ENCODE measurements at regions not wholly inside any gene's neighbourhood (a gene's known extent, or its start where the extent isn't known, plus 50 kb on each side); places are given as distances from the start of the nearest gene placed in this dataset.

DNA sequence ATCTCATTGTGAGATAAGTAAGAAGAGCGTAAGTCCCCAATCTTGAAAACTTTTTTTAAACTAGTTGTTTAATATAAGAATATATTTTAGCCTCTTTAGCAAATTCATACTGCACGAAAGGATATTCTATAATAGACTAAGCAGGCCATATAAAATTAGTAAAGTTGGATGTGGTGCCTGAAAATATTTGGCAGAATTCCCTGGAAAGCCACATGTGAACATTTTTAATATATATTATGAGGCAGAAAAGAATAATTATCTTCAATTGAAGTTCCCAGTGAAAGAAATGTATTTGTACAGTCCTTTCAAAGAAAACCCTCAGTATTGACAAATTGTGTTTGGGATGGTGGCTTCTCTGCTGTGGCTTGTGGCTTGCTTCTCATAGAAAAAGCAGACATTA lies 237.5 kb upstream of the JAG1 start:
- DNase-seq (ENCODE audit: low spot score in 2 of 2) (no peak), FAIRE-seq (no peak)

DNA sequence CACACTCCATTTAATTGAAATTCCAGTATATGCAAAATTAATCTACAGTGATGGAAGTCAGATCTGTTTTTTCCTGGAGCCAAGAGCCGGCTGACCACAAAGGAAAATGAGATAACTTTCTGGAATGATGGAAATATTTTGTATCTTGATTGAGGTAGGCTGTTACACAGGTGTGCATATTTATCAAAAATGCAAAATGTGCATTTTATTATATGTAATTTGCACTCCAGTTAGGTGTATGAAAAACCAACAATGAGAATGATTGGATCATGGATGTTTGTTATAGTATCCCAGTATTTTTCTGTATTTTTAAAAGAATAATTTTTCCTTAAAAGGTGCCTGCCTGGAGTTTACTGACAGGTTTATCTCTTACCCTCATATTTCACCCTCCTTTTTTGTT lies 242.0 kb upstream of the JAG1 start:
- FAIRE-seq, result no peak
- DNase-seq (ENCODE audit: low spot score in 2 of 2), result no peak

DNA sequence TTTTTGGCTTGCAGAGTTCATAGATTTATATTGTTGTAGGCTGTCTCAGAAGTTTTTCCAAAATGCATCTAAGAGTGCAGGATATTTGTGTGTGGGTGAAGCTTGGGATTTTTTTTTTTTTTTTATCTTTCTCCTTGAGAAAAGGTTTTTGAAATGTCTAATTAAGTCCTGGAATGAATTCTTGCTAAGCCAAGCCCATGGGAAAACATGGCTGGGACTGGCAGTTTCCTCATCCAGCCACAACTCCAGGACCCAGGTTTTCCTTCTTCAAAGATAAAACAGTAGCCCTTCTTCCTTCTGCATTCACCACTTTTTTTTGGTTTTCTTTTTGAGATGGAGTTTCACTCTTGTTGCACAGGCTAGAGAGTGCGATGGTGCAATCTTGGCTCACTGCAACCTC lies 242.5 kb upstream of the JAG1 start:
- FAIRE-seq (no peak), DNase-seq (ENCODE audit: low spot score in 2 of 2) (no peak)

DNA sequence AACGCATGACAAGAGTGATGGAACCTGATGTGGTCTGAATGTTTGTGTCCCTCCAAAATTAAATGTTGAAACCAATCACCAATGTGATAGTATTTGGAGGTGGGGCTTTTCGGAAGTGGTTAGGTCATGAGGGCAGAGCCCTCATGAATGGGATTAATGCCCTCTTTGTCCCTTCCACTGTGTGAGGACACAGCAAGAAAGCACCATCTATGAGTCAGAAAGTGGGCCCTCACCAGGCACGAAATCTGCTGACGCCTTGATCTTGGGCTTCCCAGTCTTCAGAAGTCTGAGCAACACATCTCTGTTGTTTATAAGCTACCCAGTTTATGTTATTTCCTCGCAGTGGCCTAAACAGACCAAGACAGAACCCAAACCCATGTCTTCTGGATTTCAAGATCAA lies 244.0 kb upstream of the JAG1 start:
- no peak for FAIRE-seq

DNA sequence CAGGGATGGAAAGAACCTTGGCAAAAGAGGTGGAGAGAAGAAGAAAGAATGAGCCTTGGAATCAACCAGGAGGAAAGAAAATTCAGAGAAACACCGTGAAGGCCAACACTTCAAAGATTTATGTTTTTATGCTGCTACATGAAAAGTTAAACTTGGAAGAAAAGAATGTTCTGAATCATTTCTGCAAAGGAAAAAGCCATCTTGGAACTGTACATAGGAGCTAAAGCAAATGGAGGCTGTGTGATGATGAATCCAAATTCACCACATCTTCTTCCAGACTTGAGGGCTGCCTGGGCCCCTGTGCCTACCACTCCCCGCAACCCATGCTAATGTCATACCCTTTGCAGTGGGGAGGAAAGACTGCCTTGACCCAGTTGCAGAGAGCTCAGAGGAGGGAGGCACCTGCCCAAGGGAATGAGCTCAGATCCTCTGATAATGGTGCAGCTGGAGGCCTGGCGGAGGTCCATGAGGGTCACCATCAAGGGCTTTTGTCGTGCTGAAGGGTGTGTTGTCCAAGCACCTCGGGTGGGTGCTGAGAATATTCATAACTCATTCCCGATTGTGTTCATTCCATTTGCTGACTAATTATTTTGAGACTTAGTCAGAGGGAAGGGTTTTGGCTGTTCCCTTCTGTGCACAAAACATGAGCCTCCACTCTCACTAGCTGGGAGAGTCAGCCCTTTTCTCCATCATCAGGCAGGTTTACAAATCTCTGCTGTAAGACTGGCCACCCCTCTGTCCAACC lies 245.8 kb upstream of the JAG1 start:
- DNase-seq (ENCODE audit: low spot score in 2 of 2), result no peak
- no peak for FAIRE-seq

More for the DNA sequence above, 244.0 kb upstream of the JAG1 start:
- no peak for DNase-seq (ENCODE audit: low spot score in 2 of 2)

DNA sequence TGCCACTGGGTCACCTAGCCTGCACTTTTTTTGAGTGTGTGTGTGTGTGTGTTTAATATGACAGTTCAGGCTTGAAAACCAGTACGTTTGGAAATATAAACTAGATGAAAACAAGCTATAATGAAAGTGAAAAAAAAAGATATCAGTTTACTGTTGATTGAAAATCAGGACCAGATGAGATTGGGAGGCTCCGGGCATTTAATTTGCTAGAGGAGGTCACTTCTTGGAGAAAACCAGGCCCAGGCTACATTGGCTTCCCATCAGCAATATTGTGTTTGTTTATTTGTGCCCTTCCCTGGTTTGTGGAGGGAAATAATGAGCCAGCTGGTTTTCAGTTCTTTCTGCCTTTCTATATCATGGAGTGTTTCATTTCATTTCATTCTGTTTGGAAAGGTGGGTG lies 246.6 kb upstream of the JAG1 start:
- DNase-seq (ENCODE audit: low spot score in 2 of 2) (no peak), FAIRE-seq (no peak)

DNA sequence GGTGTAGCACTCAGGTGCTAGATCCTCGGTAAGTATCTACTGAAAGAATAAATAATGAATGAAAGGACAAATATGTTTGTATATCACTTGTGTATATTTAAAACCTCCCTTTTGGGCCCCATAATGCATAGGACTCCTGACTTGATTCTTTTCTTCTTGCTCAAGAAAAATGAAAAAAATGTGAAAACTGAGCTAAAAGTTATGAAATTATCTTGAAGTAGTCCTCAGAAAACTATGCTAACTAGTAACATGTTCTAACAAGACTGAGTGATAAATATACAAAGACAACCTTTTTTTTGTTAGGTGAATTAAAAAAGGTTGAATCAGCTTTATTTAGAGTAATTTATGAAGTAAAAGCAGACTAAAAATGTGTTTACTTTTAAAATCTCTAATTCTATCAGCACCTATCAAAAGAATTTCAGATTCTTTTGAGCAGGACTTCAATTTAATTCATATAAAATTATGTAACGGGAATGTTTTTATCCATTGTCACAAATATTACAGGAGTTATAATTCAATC lies 247.8 kb upstream of the JAG1 start:
- DNase-seq (ENCODE audit: low spot score in 2 of 2) (no peak), FAIRE-seq (no peak)

DNA sequence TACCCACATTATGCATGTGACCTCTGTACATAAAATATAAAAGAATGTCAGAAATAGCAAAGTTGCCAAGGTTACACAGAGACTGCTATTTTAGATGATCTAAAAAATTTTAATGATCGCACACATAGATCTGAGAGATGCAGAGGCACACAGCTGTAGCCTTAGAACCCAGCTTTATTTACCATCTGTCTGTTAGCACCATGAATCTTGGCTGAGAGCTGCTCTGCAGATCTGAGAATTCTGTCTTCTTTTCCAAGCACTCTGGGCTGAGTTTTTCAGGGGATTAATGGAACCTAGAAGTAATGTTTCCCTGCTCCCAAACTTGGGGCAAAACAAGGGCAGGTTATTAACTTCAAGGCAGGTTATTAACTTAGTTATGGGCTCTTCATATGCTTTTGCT lies 248.7 kb upstream of the JAG1 start:
- FAIRE-seq (no peak), DNase-seq (ENCODE audit: low spot score in 2 of 2) (no peak)

DNA sequence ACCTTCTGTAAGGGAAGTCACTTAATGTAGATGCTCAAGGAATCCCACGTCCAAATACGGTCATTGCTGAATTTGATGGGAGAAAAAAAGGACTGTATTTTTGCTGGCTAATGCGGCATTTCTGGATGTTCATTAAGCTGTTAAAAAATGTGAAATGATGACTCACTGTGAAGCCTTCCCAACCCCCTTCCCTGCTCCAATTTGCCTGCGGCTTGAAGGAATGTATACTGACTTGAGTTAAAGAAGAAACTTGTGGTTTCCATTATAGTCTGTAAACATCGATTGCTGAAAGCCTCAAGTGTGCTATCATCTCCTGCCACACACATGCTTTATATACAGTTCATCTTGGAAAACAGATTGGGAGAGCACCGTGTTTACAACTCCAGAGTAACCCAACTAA lies 249.1 kb upstream of the JAG1 start:
- DNase-seq (ENCODE audit: low spot score in 2 of 2), result no peak
- FAIRE-seq, result no peak

DNA sequence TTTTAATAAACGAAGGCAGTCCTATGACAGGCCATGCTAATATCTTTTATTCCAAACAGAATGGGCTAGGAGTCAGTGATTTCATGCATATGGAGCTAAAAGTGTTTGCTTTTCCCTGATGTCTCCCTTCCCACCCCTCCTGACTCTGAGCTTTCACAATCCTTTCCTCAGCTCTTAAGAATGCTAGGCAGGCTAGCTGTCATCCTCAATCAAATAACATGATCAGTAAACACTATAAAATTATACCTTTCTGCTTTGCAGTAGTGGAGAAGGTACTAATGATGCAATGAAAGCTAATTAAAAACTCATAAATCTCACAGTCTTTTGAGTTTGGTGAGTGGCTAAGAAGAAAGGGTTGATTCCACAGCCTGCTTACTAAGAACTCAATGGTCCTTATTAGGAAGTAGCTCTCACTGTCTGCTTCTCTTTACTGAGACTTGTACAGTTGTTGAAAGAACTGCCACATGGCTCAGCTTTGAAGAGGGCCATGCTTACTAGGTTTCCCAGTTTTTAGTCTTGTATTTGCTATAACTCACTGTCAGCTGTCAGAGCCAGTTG lies 250.9 kb upstream of the JAG1 start:
- FAIRE-seq (no peak), DNase-seq (ENCODE audit: low spot score in 2 of 2) (no peak)

DNA sequence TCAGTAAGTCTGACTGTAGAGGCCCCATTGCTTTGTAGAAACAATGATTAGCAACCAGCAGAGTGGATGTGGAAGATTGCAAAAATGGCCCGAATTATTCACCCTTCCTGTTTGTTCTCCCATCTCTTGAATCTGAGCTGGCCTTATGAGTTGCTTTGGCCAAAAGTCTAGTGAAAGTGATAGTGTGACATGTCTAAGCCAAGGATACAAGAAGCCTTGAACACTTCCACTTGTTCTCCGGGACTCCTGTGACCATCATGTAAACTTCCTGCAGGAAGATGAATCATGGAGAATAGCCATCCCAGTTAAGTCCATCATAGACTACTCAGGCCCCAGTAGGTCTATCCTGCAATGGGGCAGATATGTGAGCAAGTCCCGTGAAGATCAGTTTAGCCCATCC lies 252.0 kb upstream of the JAG1 start:
- DNase-seq (ENCODE audit: low spot score in 2 of 2) (no peak), FAIRE-seq (no peak)

DNA sequence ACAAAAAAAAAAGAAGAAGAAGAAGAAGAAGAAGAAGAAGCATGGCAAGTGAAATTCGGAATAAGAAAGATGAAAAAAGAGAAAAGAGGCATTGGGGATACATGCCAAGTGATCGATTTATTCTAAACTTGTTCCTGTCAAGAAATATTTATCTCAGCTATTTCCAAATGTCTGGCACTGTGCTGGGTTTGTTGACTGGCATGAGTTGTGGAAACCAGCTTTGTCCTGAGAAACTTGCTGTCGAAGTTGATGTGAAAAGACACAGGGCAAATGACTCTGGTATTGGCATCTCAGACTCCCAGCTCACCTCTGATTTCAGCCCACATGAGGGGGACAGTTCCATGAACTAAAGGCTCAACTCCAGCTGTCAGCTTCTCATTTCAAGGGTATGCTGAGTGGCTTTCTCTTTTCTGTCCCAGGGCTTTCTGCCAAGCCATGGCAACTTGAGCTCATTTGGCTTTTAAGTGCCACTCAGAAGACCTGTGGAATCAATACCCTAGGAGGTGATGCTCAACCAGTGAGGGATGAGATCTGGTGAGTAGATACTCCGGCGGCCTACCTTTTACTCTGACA lies 253.3 kb upstream of the JAG1 start:
- DNase-seq (ENCODE audit: low spot score in 2 of 2) (no peak), FAIRE-seq (no peak)

DNA sequence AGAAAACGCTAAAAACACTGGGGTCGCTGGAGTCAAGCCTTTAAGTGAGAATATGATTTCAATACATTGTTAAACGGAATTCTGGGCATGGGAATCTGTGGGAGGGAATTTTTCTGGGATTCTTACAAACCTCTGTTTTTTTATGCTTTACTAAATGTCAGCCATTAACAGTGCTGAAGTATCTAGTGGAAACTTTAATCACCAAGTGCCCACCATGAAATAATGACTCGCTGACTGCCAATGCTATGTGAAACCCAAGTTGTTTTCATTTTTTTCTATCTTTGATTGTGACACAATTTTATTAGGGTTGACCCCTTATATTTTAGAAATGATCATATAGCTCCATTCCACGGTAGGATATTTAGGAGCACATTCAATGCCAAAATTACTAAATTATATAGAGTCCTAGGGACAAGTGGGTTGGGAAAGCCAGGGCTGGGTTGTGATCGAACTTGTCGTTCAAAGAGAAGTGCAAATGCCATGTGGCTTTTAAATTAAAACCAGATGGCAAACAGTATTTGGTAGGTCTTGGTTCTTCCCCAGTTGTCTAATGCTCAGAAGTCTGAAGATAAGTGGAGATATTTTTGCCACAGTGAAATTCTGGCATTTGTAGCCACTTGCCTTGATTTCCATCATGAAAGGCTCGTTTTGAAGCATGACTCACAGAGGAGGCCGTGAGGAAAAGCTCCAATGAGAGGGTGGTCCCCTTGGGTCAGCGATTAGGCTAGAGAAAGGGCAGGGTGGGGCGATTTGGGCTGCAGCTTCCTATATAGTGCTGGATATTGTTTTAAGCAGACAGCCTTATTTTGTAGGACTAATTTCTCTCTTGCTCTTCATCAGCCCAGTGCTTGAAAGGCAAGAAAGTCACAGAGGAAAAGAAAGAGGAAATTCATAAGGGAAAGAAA lies 254.4 kb upstream of the JAG1 start:
- FAIRE-seq, result no peak
- no peak for DNase-seq (ENCODE audit: low spot score in 2 of 2)

DNA sequence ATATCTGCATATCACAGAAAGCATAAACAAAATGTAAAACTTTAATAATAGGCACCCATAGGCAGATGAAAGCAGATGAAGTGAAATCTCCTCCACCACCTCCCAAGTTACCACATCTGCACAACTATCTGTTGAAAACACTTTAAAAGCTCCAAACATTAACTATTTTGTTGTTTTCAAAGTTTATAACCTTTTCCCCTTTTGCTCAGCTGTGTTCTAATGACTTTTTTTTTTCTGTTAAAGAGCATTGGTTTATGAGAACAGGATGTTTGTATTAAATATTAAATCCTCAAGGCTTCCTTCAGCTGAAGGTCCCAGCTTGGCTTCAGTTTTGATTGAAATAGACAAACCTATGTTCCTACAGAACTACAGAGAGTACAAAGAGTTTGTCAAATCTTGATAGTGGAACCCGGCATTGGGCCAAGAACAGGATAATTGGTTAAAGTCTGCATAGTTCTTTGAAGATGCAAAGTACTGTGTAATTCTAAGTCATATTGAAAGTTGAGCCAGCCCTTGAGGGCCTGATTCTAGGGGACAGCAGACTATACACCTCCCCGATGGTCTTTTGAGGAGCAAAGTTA lies 255.1 kb upstream of the JAG1 start:
- FAIRE-seq (no peak), DNase-seq (ENCODE audit: low spot score in 2 of 2) (no peak)

DNA sequence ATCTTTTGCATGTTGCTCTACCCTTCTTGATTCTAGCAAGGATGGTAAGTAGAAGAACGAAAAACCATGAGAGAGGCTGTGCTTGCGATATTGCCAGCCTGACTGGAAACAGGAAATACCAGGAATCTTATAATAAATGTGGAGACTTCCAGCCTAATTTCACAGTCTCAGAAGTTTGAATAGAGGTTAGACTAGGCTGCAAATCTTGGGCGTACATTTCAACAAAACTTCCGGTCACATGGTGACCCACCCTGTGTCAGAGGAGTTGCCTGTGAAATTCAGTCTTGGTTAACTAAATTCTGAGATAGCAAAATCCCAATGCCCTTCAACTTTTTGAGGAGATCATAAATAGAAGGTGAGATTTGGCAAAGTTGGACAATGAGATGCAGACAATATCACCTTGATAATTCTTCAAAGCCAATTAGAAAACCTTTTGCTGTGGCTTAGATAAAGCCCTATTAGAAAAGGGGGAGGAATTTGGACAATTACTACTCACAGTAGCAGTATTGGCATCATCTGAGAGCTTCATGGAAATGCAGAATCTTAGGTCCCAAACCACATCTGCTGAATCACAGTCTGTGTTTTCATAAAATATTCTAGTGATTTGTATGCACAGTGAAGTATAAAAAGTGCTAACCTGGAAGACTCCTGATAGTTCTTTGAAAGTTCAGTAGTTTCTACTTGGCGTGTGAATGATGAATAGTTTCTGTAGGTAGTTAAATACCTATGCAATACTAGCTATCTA lies 262.0 kb upstream of the JAG1 start:
- no peak for DNase-seq (ENCODE audit: low spot score in 2 of 2)
- no peak for FAIRE-seq

DNA sequence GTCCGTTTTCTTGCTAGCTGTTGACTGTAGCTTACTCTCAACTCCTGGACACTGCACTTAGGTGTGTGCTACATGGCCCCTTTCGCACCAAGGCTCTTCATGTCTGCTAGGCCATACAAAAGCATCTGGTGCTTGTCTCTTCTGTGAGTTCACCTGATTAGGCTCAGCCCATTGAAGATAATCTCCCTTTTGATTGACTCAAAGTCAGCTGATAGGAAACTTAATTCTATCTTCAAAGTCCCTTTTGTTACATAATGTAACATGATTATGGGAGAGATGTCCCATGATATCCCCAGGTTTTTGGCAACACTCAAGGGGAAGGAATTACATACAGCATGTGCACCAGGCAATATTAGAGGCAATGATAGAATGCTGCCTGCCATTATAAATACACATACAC lies 263.0 kb upstream of the JAG1 start:
- DNase-seq (ENCODE audit: low spot score in 2 of 2), result no peak
- FAIRE-seq, result no peak

DNA sequence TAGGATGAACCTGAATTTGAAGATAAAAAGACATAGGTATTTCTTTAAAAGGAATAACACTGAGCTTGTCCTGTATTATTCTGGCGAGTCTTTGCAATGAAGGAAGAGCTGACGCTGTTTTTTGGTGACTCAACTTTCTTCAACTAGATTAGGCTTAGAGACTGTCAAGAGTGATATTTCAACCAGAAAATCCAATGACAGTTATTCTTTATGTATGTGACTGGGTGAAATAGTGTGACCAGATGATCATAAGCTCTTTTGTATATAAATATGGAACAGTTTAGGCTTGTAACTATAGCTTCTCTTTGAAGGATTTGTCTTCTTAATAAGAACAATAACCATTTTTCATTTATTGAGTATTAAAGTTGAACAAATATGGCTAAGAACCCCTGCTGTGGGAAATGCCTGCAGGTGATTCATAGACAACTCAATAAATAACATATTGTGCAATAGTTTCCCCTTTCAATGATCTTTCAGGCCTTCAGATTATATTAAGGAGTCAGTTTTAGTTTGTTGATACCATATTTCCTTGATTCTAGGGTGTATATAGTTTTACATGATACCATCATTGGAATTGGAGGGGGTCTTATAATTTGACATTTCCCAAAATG lies 265.6 kb upstream of the JAG1 start:
- DNase-seq (ENCODE audit: low spot score in 2 of 2) (no peak), FAIRE-seq (no peak)

DNA sequence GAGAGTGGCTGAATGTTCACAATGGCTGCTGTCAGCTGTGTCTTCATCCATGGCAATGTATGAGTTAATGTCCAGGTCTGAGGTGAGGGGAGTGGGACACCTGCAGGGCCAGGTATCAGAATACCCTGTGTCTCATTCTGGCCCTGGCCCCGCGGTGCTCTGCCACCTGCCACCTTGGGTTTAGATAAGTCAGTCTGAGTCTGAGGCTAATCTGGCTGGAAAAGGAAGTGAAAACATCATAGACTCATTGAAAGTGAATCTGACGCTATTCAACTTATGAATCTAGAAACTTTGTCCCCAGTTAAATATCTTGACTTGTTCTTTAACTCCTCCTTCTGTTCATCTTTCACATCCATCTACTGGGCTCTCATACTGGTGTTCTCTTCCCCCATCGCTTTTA lies 267.1 kb upstream of the JAG1 start:
- no peak for FAIRE-seq
- DNase-seq (ENCODE audit: low spot score in 2 of 2), result no peak

DNA sequence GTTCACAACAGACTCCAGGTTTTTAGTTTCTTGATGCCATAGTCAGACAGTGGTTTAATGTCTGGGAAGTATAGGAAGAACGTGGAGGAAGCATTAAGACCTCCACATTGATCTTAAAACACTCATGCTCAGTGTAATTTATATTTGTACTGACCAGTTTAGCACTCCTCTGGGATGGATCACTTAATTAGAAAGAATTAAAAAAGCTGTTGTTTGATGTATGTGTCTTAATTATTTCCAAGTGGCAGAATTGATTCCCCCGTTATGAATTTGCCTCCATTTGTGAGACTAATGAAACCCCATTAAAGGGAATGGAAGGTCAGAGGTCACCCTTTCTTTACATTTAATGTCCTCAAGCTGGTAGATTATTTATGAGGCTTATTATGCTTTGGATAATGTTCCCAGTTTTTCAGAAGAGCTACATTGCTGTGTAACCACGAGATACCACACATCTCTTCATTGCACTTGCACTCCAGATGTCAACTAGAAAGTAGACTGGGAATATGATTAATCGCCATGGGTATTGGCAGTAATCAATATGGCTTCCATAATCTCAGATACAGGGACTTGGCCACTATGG lies 270.0 kb upstream of the JAG1 start:
- DNase-seq (ENCODE audit: low spot score in 2 of 2) (no peak), FAIRE-seq (no peak)

All from frontal cortex (tissue), 3 donors.